ENCODE measurements at regions not wholly inside any gene's neighbourhood (a gene's known extent, or its start where the extent isn't known, plus 50 kb on each side); places are given as distances from the start of the nearest gene placed in this dataset.

DNA sequence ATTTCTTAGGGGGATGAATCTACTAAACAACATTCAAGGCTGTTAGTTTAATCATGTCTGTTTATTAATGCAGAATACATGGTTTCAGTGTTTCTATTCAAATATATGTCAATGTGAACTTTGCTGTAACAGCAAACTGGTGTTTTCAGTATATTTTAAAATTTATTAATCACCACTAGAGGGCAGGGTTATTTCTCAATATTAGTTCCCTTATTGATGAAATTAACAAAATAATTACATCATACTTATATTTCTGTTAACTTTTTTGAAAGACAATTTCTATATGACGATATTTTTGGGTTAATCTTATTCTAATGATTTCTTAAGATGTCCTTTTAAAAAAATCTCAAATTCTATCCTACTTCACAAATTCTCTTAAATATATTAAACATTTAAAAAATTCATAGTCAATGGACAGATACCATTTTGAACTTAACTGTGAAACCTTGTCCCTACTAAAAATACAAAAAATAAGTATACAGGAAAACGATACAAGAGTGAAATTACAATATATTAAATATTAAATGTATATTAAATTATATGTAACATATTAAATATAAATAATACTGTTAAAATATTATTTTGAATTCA is 1034.1 kb upstream of the PRMT6 start:
- ChIA-PET RAD21 (ENCODE audit: unreplicated experiment) (no interaction called here), SMC1A (ENCODE audit: uncharacterized antibody, unreplicated experiment) (no interaction called here), CTCF (no interaction called here), POLR2A (no interaction called here)
- ATAC-seq, result 0 out of 3 replicates have a peak, but pooled peaks have one; percentile 30
- H2AFZ ChIP-seq (ENCODE audit: control insufficient read depth, low read depth, low read length), result no peak overlapping the region
- no peaks in the 10 kb centered on the region for H3K27me3 ChIP-seq (replicated peaks in 1 of 2; ENCODE audit: control insufficient read depth in 2 of 2, insufficient read depth in 2 of 2, low read length in 1 of 2)
- in situ Hi-C loops (cut with MboI) (loop anchor here (5.0 kb wide), 1 partner anchor 1120 kb away; the partner anchor contains the start of gene NTNG1), intact Hi-C loops (cut with micrococcal nuclease; ENCODE audit: unreplicated experiment) (loop anchor here (5.0 kb wide), 1 partner anchor 1130 kb away; no protein-coding TSS in a partner anchor)
- no TSS peak for BruUV-seq (replicated peaks)
- TF ChIP-seq RBBP5 (conservative IDR thresholded peaks at IDR 0.05) (no peak), FOS (IDR thresholded peaks at IDR 0.05; ENCODE audit: borderline replicate concordance, extremely low read depth, insufficient read length) (no peak), BRCA1 (IDR thresholded peaks at IDR 0.05; ENCODE audit: low read depth, low read length) (no peak), RAD21 (IDR thresholded peaks at IDR 0.05; ENCODE audit: insufficient read depth, low read depth, low read length) (0 out of 2 replicates have a peak, but pooled peaks have one; percentile 13), CBFB (IDR thresholded peaks at IDR 0.05; ENCODE audit: low read depth) (no peak), ATF7 (IDR thresholded peaks at IDR 0.05; ENCODE audit: low read depth) (peak; percentile 59; the same call in 1 of the 2 replicates), RFX5 (IDR thresholded peaks at IDR 0.05; ENCODE audit: low read depth, low read length) (no peak)
- TF ChIP-seq, protein P1, sequence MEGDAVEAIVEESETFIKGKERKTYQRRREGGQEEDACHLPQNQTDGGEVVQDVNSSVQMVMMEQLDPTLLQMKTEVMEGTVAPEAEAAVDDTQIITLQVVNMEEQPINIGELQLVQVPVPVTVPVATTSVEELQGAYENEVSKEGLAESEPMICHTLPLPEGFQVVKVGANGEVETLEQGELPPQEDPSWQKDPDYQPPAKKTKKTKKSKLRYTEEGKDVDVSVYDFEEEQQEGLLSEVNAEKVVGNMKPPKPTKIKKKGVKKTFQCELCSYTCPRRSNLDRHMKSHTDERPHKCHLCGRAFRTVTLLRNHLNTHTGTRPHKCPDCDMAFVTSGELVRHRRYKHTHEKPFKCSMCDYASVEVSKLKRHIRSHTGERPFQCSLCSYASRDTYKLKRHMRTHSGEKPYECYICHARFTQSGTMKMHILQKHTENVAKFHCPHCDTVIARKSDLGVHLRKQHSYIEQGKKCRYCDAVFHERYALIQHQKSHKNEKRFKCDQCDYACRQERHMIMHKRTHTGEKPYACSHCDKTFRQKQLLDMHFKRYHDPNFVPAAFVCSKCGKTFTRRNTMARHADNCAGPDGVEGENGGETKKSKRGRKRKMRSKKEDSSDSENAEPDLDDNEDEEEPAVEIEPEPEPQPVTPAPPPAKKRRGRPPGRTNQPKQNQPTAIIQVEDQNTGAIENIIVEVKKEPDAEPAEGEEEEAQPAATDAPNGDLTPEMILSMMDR (IDR thresholded peaks at IDR 0.05 in 2 of 3, conservative IDR thresholded peaks at IDR 0.05 in 1 of 3; ENCODE audit: control insufficient read depth in 2 of 3, extremely low read depth in 1 of 3, insufficient read depth in 1 of 3, low read depth in 3 of 3, low read length in 3 of 3), result peak in 1 of 3 experiments; percentile 16; a peak in 2 of 6 replicates
- TF ChIP-seq, protein P2, sequence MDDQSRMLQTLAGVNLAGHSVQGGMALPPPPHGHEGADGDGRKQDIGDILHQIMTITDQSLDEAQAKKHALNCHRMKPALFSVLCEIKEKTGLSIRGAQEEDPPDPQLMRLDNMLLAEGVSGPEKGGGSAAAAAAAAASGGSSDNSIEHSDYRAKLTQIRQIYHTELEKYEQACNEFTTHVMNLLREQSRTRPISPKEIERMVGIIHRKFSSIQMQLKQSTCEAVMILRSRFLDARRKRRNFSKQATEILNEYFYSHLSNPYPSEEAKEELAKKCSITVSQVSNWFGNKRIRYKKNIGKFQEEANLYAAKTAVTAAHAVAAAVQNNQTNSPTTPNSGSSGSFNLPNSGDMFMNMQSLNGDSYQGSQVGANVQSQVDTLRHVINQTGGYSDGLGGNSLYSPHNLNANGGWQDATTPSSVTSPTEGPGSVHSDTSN (IDR thresholded peaks at IDR 0.05; ENCODE audit: insufficient replicate concordance, low read depth, low read length), result no peak
- TF ChIP-seq, protein P3, sequence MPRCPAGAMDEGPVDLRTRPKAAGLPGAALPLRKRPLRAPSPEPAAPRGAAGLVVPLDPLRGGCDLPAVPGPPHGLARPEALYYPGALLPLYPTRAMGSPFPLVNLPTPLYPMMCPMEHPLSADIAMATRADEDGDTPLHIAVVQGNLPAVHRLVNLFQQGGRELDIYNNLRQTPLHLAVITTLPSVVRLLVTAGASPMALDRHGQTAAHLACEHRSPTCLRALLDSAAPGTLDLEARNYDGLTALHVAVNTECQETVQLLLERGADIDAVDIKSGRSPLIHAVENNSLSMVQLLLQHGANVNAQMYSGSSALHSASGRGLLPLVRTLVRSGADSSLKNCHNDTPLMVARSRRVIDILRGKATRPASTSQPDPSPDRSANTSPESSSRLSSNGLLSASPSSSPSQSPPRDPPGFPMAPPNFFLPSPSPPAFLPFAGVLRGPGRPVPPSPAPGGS (IDR thresholded peaks at IDR 0.05; ENCODE audit: borderline replicate concordance, insufficient read depth, low read depth, low read length, poor library complexity, severe bottlenecking), result no peak
- TF ChIP-seq, protein P4, sequence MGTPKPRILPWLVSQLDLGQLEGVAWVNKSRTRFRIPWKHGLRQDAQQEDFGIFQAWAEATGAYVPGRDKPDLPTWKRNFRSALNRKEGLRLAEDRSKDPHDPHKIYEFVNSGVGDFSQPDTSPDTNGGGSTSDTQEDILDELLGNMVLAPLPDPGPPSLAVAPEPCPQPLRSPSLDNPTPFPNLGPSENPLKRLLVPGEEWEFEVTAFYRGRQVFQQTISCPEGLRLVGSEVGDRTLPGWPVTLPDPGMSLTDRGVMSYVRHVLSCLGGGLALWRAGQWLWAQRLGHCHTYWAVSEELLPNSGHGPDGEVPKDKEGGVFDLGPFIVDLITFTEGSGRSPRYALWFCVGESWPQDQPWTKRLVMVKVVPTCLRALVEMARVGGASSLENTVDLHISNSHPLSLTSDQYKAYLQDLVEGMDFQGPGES (IDR thresholded peaks at IDR 0.05), result no peak
- FAIRE-seq, result no peak
- DNase-seq (ENCODE audit: low read depth, low spot score), result no peak
- H3K36me3 ChIP-seq (ENCODE audit: control insufficient read depth in 2 of 2, insufficient read depth in 2 of 2, low read length in 1 of 2), result no peaks in the 10 kb centered on the region
- H3K4me3 ChIP-seq, result no peak overlapping the region
- no peaks in the 10 kb centered on the region for H4K20me1 ChIP-seq (ENCODE audit: control insufficient read depth, insufficient read depth)
- no peak overlapping the region for H3K9ac ChIP-seq (ENCODE audit: control insufficient read depth, insufficient read depth, low read length)
- WGBS (ENCODE audit: insufficient coverage, insufficient replicate concordance, low lambda C conversion rate, missing lambda C conversion rate), result 2% methylated on average over 2 of the region's 2 CpGs
- no peak overlapping the region for H3K4me2 ChIP-seq (ENCODE audit: control insufficient read depth, insufficient read depth)
- no peak overlapping the region for H3K27ac ChIP-seq (ENCODE audit: control insufficient read depth, insufficient read depth)
- no peaks in the 10 kb centered on the region for H3K79me2 ChIP-seq (ENCODE audit: control insufficient read depth, insufficient read depth, low read length)
- no peaks in the 10 kb centered on the region for H3K9me3 ChIP-seq (replicated peaks; ENCODE audit: control insufficient read depth, insufficient read depth, low read length)
- no peaks in the 10 kb centered on the region for H3K4me1 ChIP-seq (ENCODE audit: control insufficient read depth, insufficient read depth, low read length)

Measured in GM12878 (cell line).